ENCODE measurements at regions not wholly inside any gene's neighbourhood (a gene's known extent, or its start where the extent isn't known, plus 50 kb on each side); places are given as distances from the start of the nearest gene placed in this dataset.

- no peak for TF ChIP-seq EP300 (IDR thresholded peaks at IDR 0.05)
- TF ChIP-seq CTCF (IDR thresholded peaks at IDR 0.05), result no peak
- no peak for TF ChIP-seq POLR2A (IDR thresholded peaks at IDR 0.05)
Observed at GRCh38 chr20:8938532-8938931, 130.4 kb upstream of the PLCB4 start.

All from upper lobe of left lung (tissue), 4 donors.